Caco-2 (cell line): ENCODE measurements at regions not wholly inside any gene's neighbourhood (a gene's known extent, or its start where the extent isn't known, plus 50 kb on each side); places are given as distances from the start of the nearest gene placed in this dataset.

ENCODE experiments used
- BruUV-seq: library from RNA; stranded (reverse); fragments of 400-500 nt; replicated peaks from 2 replicates; lab custom pipeline; 2021; lab: Mats Ljungman, UMichigan
- CTCF ChIA-PET: fragments of 300-600 bp; sonication (Branson Sonifier 250); formaldehyde crosslinking; loops from one replicate; lab custom pipeline; 2022; ENCODE audit warnings: antibody characterized with exemption; lab: Charles Lee
- POLR2A ChIA-PET: fragments of 300-600 bp; sonication (Branson Sonifier 250); formaldehyde crosslinking; loops from one replicate; lab custom pipeline; 2022; ENCODE audit warnings: antibody characterized with exemption; lab: Charles Lee
- DNase-seq, 2 experiments: peaks; one replicate each; pipeline versions ENCODE4 v3.0.0 to v3.0.0-alpha.2; 2020 to 2022
- H3K27me3 ChIP-seq: replicated peaks from 2 replicates; pipeline ENCODE4 v1.6.0; 2011; ENCODE audit warnings: low read length; ENCODE audit not compliant: control insufficient read depth, insufficient read depth
- H3K36me3 ChIP-seq: 2 replicates; pipeline ENCODE4 v1.5.1; 2011; ENCODE audit warnings: low read length; ENCODE audit not compliant: control insufficient read depth, insufficient read depth
- H3K4me1 ChIP-seq: fragments of 250-450 bp; sonication (Bioruptor Pico); 2 replicates; pipeline ENCODE4 v1.5.1; 2020; ENCODE audit warnings: mild to moderate bottlenecking
- H3K4me3 ChIP-seq: 2 replicates; pipeline ENCODE4 v1.5.1; 2011; ENCODE audit warnings: low read depth, mild to moderate bottlenecking, control low read depth, low read length
- H3K9me3 ChIP-seq: fragments of 250-450 bp; sonication (Bioruptor Pico); 2 replicates; pipeline ENCODE4 v1.5.1; 2020; ENCODE audit warnings: mild to moderate bottlenecking, moderate library complexity
- H3K27ac Mint-ChIP-seq: one replicate; pipeline ENCODE4 v1.8.0; 2022; ENCODE audit warnings: mixed read lengths; ENCODE audit not compliant: unreplicated experiment
- H3K27me3 Mint-ChIP-seq: one replicate; pipeline ENCODE4 v1.8.0; 2022; ENCODE audit warnings: mixed read lengths; ENCODE audit not compliant: insufficient read depth, unreplicated experiment
- H3K36me3 Mint-ChIP-seq: one replicate; pipeline ENCODE4 v1.8.0; 2022; ENCODE audit warnings: mild to moderate bottlenecking, mixed read lengths; ENCODE audit not compliant: insufficient read depth, unreplicated experiment
- H3K4me1 Mint-ChIP-seq: one replicate; pipeline ENCODE4 v1.8.0; 2022; ENCODE audit warnings: low read depth, mixed read lengths; ENCODE audit not compliant: unreplicated experiment
- H3K4me3 Mint-ChIP-seq: one replicate; pipeline ENCODE4 v1.8.0; 2022; ENCODE audit warnings: mild to moderate bottlenecking, moderate library complexity, mixed read lengths; ENCODE audit not compliant: unreplicated experiment
- H3K9me3 Mint-ChIP-seq: one replicate; pipeline ENCODE4 v1.8.0; 2022; ENCODE audit warnings: mixed read lengths; ENCODE audit not compliant: unreplicated experiment
- intact Hi-C: fragments of 100-400 bp; cut with micrococcal nuclease; formaldehyde crosslinking; loops from one replicate; pipeline ENCODE4 v1.10.0; 2022; ENCODE audit not compliant: unreplicated experiment
- TF ChIP-seq, protein P1 (sequence below), 2 experiments: fragments of 200-600 bp in 1 of 2; IDR thresholded peaks; 1 replicate in 1 of 2; 2 replicates in 1 of 2; pipeline versions ENCODE4 v1.5.1 to v1.8.0; 2011 to 2022; ENCODE audit warnings: antibody characterized with exemption in 1 of 2, control low read depth in 1 of 2, inconsistent platforms in 1 of 2, low read depth in 1 of 2, low read length in 1 of 2, mild to moderate bottlenecking in 1 of 2, moderate library complexity in 1 of 2; ENCODE audit not compliant: insufficient read depth in 1 of 2, severe bottlenecking in 1 of 2, unreplicated experiment in 1 of 2

DNA sequence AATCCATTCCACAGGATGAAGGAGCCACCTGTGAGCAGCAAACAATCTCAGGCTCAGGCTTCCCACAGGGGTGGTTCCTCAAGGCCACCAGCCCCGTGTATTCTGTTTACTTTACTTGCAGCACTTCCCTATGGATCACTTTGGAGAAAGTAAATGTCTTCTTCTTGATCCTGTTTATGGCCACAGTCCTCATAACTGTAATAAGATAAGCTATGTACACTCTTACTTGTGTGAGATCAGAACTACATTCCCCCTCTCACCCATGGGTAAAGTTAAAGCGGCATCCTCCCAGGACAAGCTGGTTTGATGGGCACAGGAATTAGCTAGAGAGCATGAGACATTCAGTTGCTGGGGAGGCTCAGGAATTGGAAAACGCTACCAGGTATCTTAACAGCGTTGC is 86.1 kb downstream of the TMEM215 start:
- intact Hi-C loops: loop anchor here (5.0 kb wide), 1 partner anchor 47 kb away; no protein-coding TSS in a partner anchor
- no peaks in the 10 kb centered on the region for H3K4me1 ChIP-seq
- Mint-ChIP-seq H3K27me3 (no peaks in the 10 kb centered on the region), H3K9me3 (no peaks in the 10 kb centered on the region), H3K27ac (no peak overlapping the region), H3K36me3 (no peaks in the 10 kb centered on the region), H3K4me1 (no peaks in the 10 kb centered on the region), H3K4me3 (no peak overlapping the region)
- no peaks in the 10 kb centered on the region; the same call in 1 of the 2 replicates for H3K27me3 ChIP-seq
- no TSS peak for BruUV-seq
- H3K9me3 ChIP-seq: no peaks in the 10 kb centered on the region
- TF ChIP-seq, protein P1, sequence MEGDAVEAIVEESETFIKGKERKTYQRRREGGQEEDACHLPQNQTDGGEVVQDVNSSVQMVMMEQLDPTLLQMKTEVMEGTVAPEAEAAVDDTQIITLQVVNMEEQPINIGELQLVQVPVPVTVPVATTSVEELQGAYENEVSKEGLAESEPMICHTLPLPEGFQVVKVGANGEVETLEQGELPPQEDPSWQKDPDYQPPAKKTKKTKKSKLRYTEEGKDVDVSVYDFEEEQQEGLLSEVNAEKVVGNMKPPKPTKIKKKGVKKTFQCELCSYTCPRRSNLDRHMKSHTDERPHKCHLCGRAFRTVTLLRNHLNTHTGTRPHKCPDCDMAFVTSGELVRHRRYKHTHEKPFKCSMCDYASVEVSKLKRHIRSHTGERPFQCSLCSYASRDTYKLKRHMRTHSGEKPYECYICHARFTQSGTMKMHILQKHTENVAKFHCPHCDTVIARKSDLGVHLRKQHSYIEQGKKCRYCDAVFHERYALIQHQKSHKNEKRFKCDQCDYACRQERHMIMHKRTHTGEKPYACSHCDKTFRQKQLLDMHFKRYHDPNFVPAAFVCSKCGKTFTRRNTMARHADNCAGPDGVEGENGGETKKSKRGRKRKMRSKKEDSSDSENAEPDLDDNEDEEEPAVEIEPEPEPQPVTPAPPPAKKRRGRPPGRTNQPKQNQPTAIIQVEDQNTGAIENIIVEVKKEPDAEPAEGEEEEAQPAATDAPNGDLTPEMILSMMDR (IDR thresholded peaks at IDR 0.05; ENCODE audit: insufficient read depth in 1 of 2, low read depth in 1 of 2, low read length in 1 of 2, severe bottlenecking in 1 of 2, unreplicated experiment in 1 of 2): no peak
- no peak overlapping the region for H3K4me3 ChIP-seq
- no peak for DNase-seq
- ChIA-PET POLR2A (no interaction called here), CTCF (no interaction called here)
- H3K36me3 ChIP-seq: no peaks in the 10 kb centered on the region

DNA sequence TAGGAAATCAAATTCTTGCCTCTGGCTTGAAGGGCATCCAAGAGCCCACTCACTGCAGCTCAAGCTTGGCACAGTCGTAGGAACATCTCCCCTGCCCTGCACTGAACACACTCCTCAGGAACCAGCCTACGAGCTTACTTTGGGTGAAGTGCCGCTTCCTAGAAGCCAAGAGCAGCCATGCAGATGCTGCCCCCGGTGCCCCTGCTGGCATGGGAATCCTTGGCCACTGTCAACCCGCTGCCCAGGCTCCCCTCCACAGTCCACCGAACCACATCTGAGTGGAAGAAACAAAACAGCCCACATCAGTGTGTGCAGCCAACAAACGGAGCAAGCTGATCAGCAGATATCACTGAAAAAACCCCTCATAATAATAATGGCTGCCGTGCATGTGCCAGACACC is 89.8 kb downstream of the TMEM215 start:
- intact Hi-C loops: no loop called here
- H3K36me3 ChIP-seq: no peaks in the 10 kb centered on the region
- CTCF ChIA-PET: no interaction called here
- Mint-ChIP-seq H3K9me3 (no peaks in the 10 kb centered on the region), H3K27ac (no peak overlapping the region), H3K36me3 (no peaks in the 10 kb centered on the region), H3K4me1 (no peaks in the 10 kb centered on the region), H3K27me3 (no peaks in the 10 kb centered on the region), H3K4me3 (no peak overlapping the region)
- H3K27me3 ChIP-seq: no peaks in the 10 kb centered on the region; the same call in 1 of the 2 replicates
- no peaks in the 10 kb centered on the region for H3K4me1 ChIP-seq
- no peak for DNase-seq
- H3K4me3 ChIP-seq: no peak overlapping the region
- POLR2A ChIA-PET: interaction anchor here (0.7 kb wide), 1 partner anchor 12 kb away, joined by 4 read pairs; no protein-coding TSS in a partner anchor
- TF ChIP-seq, protein P1 (IDR thresholded peaks at IDR 0.05; ENCODE audit: insufficient read depth in 1 of 2, low read depth in 1 of 2, low read length in 1 of 2, severe bottlenecking in 1 of 2, unreplicated experiment in 1 of 2): no peak
- no TSS peak for BruUV-seq
- no peaks in the 10 kb centered on the region for H3K9me3 ChIP-seq

DNA sequence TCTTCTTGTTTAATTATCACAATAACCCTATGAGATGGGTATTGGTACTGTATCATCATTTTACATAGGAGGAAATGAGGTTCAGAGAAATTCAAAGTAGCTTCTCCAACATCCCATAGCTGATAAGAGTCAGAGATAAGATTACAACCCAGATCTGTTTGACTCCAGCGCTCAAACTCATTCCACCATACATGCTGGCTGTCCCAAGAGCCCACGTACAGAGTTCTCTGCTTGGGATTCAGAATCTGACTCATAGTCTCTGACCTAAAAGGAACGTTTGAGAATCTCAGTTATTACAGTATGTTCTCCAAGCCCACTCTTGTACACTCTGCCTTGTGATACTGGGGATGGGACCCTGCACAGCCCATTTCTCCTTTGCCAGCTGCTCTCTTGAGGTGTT is 90.2 kb downstream of the TMEM215 start:
- Histone ChIP-seq H3K4me3 (no peak overlapping the region), H3K4me1 (no peaks in the 10 kb centered on the region), H3K9me3 (no peaks in the 10 kb centered on the region), H3K27me3 (no peaks in the 10 kb centered on the region; the same call in 1 of the 2 replicates), H3K36me3 (no peaks in the 10 kb centered on the region)
- no peak overlapping the region for H3K27ac Mint-ChIP-seq
- H3K4me1 Mint-ChIP-seq: no peaks in the 10 kb centered on the region
- no peaks in the 10 kb centered on the region for H3K36me3 Mint-ChIP-seq
- H3K4me3 Mint-ChIP-seq: no peak overlapping the region
- no peaks in the 10 kb centered on the region for H3K27me3 Mint-ChIP-seq
- ChIA-PET CTCF (no interaction called here), POLR2A (interaction anchor here (0.7 kb wide), 1 partner anchor 11 kb away, joined by 4 read pairs; no protein-coding TSS in a partner anchor)
- DNase-seq: no peak
- TF ChIP-seq, protein P1 (IDR thresholded peaks at IDR 0.05; ENCODE audit: insufficient read depth in 1 of 2, low read depth in 1 of 2, low read length in 1 of 2, severe bottlenecking in 1 of 2, unreplicated experiment in 1 of 2): no peak
- intact Hi-C loops: no loop called here
- no TSS peak for BruUV-seq
- H3K9me3 Mint-ChIP-seq: no peaks in the 10 kb centered on the region
